Heart right ventricle (tissue), 16 donors: ENCODE measurements at regions not wholly inside any gene's neighbourhood (a gene's known extent, or its start where the extent isn't known, plus 50 kb on each side); places are given as distances from the start of the nearest gene placed in this dataset.

Source experiments
- ATAC-seq, 8 donors: fragments of 200-7000 bp; cut with Tn5 transposase; one replicate each; pipeline ENCODE4 v1.9.1; 2020; ENCODE audit warnings: mild to moderate bottlenecking in 8 of 8, moderate library complexity in 8 of 8, moderate number of reproducible peaks in 1 of 8
- DNase-seq, 2 donors: peaks; one replicate each; pipeline ENCODE4 v3.0.0-alpha.2; 2020
- H3K27ac ChIP-seq, 10 donors: fragments of 200-600 bp; sonication (generic) in 2 of 10; one replicate each; pipeline versions ENCODE4 v1.5.0 to v1.8.0; 2020 to 2022; ENCODE audit warnings: mild to moderate bottlenecking in 3 of 10
- H3K27me3 ChIP-seq, 7 donors: fragments of 200-600 bp; one replicate each; pipeline ENCODE4 v1.8.0; 2021 to 2022; ENCODE audit warnings: mild to moderate bottlenecking in 2 of 7
- H3K36me3 ChIP-seq, 9 donors: fragments of 200-600 bp; sonication (generic) in 1 of 9; one replicate each; pipeline versions ENCODE4 v1.5.0 to v1.8.0; 2020 to 2022; ENCODE audit warnings: mild to moderate bottlenecking in 2 of 9
- H3K4me1 ChIP-seq, 9 donors: fragments of 200-600 bp; sonication (generic) in 1 of 9; one replicate each; pipeline versions ENCODE4 v1.5.0 to v1.8.0; 2020 to 2022; ENCODE audit warnings: mild to moderate bottlenecking in 4 of 9
- H3K4me3 ChIP-seq, 10 donors: fragments of 200-600 bp; sonication (generic) in 2 of 10; one replicate each; pipeline versions ENCODE4 v1.5.0 to v1.8.0; 2020 to 2022; ENCODE audit warnings: mild to moderate bottlenecking in 7 of 10, moderate library complexity in 2 of 10
- H3K9me3 ChIP-seq, 11 donors: fragments of 200-600 bp in 10 of 11; sonication (generic) in 2 of 11; one replicate each; pipeline versions ENCODE4 v1.5.0 to v1.8.0; 2013 to 2022; ENCODE audit warnings: mild to moderate bottlenecking in 2 of 11, control low read depth in 1 of 11, moderate library complexity in 1 of 11
- WGBS, 2 donors: extraction: QIAGEN DNeasy Blood & Tissue Kit; methylation state at CpG; one replicate each; pipeline ENCODE4 v1.1.7; 2013; ENCODE audit warnings: inconsistent platforms in 1 of 2; 5-methylcytosine and 5-hydroxymethylcytosine counted together
- intact Hi-C, 10 donors: fragments of 100-400 bp; cut with DNase I; formaldehyde crosslinking; loops; one replicate each; pipeline versions ENCODE4 v1.11.1 to v1.14.2; 2022
- TF ChIP-seq, protein P1 (sequence below), 9 donors: fragments of 200-600 bp; sonication (generic) in 2 of 9; IDR thresholded peaks; one replicate each; pipeline versions ENCODE4 v1.5.0 to v1.8.0; 2021 to 2022; ENCODE audit warnings: antibody characterized with exemption in 9 of 9, mild to moderate bottlenecking in 5 of 9, moderate library complexity in 1 of 9
- donor health status: Arrhythmogenic right ventricular cardiomyopathy.
- donor health status: ischemic (EF 13 %, LVEDD 7.1; RV severe dilation, severe dysfunction).
- donor health status: healthy with polysubstance abuse.
- donor health status: DM: no; HTN: yes; CAD: no.
- donor health status: DM: no; HTN: no; CAD: no.
- donor health status: ischemic (EF 25% LVEDD 6.9; RV normal size, moderate dysfunction).
- donor health status: ischemic (EF 25% LVEDD 5.7; RV mildly dilated, moderate dysfunction).
- donor health status: healthy.
- donor health status: DM: yes; HTN: yes; CAD: no.
- donor health status: Ischemic cardiomyopathy.
- donor health status: ischemic (EF 35%, LVEDD 5.7; RV mildly dilated, moderate dysfunction).
- donor health status: nonischemic (EF 11% LVEDD 7.7; RV severe dilation, severe dysfunction).
- donor health status: DM: yes; HTN: yes; CAD: no.
- donor health status: PGD.
- donor health status: ischemic (EF 29% LVEDD 5.4; RV normal size, mild dysfunction).
- donor health status: nonischemic (EF 23%, LVEDD 6.1; RV moderate dilation, normal function).

DNA sequence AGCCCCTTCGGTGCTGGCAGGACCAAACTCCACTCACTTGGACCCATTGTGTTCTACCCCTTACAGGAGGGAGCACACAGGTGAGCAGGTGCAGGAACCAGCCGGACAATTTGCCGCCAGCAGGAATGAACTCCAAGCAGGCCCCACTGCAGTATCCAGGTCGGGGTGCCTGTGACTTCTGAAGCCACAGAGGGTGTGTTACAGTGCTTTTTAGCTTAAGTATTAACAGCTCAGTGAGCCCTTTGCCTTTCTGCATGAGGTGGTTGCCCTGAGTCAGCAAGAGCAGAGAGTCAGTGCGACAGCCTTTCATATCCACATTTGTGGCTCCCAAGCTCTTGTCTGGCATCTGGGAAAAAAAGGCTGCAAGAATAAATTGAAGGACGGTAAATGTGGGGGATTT is 366.6 kb upstream of the LRRC4C start:
- no peak for ATAC-seq
- no peak for DNase-seq
- H3K4me1 ChIP-seq = no peaks in the 10 kb centered on the region
- no peak overlapping the region for H3K27ac ChIP-seq
- TF ChIP-seq, protein P1, sequence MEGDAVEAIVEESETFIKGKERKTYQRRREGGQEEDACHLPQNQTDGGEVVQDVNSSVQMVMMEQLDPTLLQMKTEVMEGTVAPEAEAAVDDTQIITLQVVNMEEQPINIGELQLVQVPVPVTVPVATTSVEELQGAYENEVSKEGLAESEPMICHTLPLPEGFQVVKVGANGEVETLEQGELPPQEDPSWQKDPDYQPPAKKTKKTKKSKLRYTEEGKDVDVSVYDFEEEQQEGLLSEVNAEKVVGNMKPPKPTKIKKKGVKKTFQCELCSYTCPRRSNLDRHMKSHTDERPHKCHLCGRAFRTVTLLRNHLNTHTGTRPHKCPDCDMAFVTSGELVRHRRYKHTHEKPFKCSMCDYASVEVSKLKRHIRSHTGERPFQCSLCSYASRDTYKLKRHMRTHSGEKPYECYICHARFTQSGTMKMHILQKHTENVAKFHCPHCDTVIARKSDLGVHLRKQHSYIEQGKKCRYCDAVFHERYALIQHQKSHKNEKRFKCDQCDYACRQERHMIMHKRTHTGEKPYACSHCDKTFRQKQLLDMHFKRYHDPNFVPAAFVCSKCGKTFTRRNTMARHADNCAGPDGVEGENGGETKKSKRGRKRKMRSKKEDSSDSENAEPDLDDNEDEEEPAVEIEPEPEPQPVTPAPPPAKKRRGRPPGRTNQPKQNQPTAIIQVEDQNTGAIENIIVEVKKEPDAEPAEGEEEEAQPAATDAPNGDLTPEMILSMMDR (IDR thresholded peaks at IDR 0.05) = no peak
- no peaks in the 10 kb centered on the region for H3K36me3 ChIP-seq
- 75 to 79% methylated on average over 6 of the region's 6 CpGs for WGBS, 2 donors
- no peak overlapping the region for H3K4me3 ChIP-seq
- peaks cover 0 to 17% (median 0%) of the 10 kb centered on the region in 11 donors for H3K9me3 ChIP-seq
- intact Hi-C loops = no loop called here
- H3K27me3 ChIP-seq = no peaks in the 10 kb centered on the region

DNA sequence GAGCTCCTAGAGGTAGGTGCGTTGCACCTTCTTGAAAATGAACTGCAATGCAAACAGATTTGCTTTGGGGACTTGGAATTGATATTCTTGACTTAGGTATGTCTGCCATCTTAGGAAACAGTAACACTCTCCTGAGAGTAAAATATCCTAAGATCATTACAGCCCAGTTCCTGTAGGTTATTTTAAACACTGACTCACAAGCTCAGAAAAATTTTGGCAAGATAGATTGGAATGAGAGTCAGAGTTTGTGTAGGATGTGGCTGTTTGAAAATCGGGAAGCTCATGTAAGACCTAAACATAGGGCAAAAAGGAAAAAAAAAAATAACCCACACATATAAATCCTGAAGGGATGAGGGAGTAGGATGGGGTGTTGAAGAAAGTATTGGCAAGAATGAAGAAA is 377.0 kb upstream of the LRRC4C start:
- Histone ChIP-seq H3K27me3 (no peaks in the 10 kb centered on the region), H3K9me3 (peaks cover 0 to 41% (median 4%) of the 10 kb centered on the region in 11 donors), H3K36me3 (no peaks in the 10 kb centered on the region), H3K4me3 (no peak overlapping the region), H3K4me1 (no peaks in the 10 kb centered on the region), H3K27ac (no peak overlapping the region)
- TF ChIP-seq, protein P1 (IDR thresholded peaks at IDR 0.05) = no peak
- intact Hi-C loops = no loop called here
- DNase-seq (no peak), ATAC-seq (no peak)
- WGBS, 2 donors = 67 to 68% methylated on average over 2 of the region's 2 CpGs

DNA sequence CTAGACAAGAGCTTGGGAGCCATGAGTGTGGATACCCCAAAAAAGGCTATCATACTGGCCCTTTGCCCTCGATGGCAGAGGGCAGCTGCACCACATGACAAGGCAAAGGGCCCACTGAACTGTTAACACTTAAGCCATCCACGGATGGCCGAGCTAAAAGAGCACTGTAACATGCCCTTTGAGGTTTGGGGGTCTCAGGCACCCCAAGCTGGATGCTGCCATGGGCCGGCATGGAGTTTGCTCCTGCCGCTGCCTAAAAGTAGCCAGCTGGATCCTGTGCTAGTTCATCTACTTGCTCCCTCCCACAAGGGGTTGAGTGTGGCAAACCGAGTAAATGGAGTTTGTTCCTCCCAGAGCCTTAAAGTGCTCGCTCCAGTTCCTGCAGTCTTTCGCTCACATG is 383.2 kb upstream of the LRRC4C start:
- Histone ChIP-seq H3K4me1 (no peaks in the 10 kb centered on the region), H3K4me3 (no peak overlapping the region), H3K9me3 (peaks cover 0 to 46% (median 17%) of the 10 kb centered on the region in 11 donors), H3K27me3 (no peaks in the 10 kb centered on the region), H3K27ac (no peak overlapping the region), H3K36me3 (no peaks in the 10 kb centered on the region)
- TF ChIP-seq, protein P1 (IDR thresholded peaks at IDR 0.05) = no peak
- ATAC-seq (no peak), DNase-seq (no peak)
- 75% methylated on average over 8 of the region's 8 CpGs for WGBS, 2 donors
- intact Hi-C loops = no loop called here

DNA sequence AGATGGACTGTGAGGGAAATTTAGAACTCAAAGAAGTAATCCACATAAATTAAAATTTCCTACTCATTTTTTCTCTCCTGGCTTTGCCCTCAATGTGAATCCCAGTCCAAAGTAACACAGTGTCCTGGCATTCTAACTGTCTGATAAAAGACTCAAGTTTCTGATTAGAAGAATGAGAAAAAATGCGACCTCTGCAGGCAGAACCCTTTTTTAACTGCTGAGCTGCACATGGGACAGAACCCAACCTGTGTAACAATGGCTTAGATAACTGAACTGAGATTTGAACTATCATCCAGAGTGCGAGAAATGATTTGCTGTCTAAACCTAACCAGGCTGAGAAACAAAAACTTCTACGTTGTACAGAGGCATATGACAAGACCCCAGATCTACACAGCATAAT is 385.6 kb upstream of the LRRC4C start:
- WGBS, 2 donors = 52% methylated on average over 3 of the region's 3 CpGs
- no peak for ATAC-seq
- Histone ChIP-seq H3K4me3 (no peak overlapping the region), H3K9me3 (peaks cover 0 to 39% (median 12%) of the 10 kb centered on the region in 11 donors), H3K4me1 (no peaks in the 10 kb centered on the region), H3K27me3 (no peaks in the 10 kb centered on the region), H3K36me3 (no peaks in the 10 kb centered on the region), H3K27ac (no peak overlapping the region)
- intact Hi-C loops = no loop called here
- DNase-seq = no peak
- TF ChIP-seq, protein P1 (IDR thresholded peaks at IDR 0.05) = no peak
